ENCODE measurements at regions not wholly inside any gene's neighbourhood (a gene's known extent, or its start where the extent isn't known, plus 50 kb on each side); places are given as distances from the start of the nearest gene placed in this dataset.

DNA sequence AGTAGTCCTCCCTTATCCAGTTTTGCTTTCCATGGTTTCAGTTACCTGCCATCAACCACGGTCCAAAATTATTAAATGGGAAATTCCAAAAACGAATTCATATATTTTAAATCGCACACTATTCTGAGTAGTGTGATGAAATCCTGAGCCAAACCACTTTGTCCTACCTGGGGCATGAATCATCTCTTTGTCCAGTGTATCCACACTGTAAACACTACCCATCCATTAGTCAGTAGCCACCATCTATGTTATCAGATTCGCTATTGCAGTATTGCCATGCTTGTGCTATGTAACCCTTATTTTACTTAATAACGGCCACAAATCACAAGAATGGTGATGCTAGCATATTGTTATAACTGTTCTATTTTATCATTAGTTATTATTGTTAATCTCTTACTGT is 704.6 kb downstream of the SMARCA1 start:
- TF ChIP-seq, protein P1, sequence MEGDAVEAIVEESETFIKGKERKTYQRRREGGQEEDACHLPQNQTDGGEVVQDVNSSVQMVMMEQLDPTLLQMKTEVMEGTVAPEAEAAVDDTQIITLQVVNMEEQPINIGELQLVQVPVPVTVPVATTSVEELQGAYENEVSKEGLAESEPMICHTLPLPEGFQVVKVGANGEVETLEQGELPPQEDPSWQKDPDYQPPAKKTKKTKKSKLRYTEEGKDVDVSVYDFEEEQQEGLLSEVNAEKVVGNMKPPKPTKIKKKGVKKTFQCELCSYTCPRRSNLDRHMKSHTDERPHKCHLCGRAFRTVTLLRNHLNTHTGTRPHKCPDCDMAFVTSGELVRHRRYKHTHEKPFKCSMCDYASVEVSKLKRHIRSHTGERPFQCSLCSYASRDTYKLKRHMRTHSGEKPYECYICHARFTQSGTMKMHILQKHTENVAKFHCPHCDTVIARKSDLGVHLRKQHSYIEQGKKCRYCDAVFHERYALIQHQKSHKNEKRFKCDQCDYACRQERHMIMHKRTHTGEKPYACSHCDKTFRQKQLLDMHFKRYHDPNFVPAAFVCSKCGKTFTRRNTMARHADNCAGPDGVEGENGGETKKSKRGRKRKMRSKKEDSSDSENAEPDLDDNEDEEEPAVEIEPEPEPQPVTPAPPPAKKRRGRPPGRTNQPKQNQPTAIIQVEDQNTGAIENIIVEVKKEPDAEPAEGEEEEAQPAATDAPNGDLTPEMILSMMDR (IDR thresholded peaks at IDR 0.05; ENCODE audit: low read length): no peak
- TF ChIP-seq EZH2phosphoT487 (IDR thresholded peaks at IDR 0.05; ENCODE audit: low read length): no peak
